Hematopoietic multipotent progenitor cell treated with erythropoietin and hydrocortisone succinate and interleukin-3 and kit ligand, for 8 days (in vitro differentiated cells): ENCODE measurements at regions not wholly inside any gene's neighbourhood (a gene's known extent, or its start where the extent isn't known, plus 50 kb on each side); places are given as distances from the start of the nearest gene placed in this dataset.

Experiments used
- DNase-seq: peaks from one replicate; pipeline ENCODE4 v3.0.0-alpha.2; 2015

- DNase-seq = no peak
These were observed 246.2 kb downstream of the HACE1 start for GRCh38 chr6:104613416-104614001.

- DNase-seq = no peak
These were observed 247.2 kb downstream of the HACE1 start for GRCh38 chr6:104612541-104612940.

GRCh38 chr6:104608101-104608500, 251.6 kb downstream of the HACE1 start:
- no peak for DNase-seq

DNA sequence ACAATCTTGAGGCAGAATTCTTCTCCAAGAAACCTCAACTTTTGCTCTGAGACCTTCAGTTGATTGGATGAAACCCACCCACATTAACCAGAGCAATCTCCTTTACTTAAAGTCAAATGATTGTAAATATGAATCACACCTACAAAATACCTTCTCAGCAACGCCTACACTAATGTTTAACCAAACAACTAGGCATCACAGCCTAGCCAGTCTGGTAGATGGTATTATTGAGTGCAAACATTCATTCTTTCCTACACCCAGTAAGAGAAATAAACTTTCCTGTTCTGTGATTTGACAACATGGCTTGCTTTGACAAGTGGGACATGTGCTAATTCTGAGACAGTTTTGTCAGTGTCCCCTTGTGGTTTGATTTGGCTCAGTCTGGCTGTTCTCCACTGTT, 252.2 kb downstream of the HACE1 start:
- DNase-seq = no peak

DNA sequence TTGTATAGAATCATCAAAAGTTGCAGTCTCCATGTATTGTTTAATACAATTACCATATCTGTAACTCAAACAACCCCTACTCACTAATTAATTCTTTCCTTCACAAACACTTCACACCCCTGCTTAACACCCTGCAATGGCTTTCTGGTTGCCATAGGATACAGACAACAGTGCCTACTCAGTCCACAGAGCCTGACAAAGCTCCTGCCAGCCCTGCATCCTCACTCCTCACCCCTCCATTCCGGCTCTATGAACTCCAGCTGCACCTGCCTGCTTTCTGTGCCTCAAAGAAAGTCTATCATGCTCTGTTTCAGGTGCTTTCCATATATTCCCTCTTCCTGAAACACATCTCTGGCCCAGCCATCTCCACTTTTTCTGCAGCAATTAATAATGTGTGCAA, 253.4 kb downstream of the HACE1 start:
- no peak for DNase-seq

- DNase-seq = no peak
These were observed 255.0 kb downstream of the HACE1 start for GRCh38 chr6:104604685-104605084.

DNA sequence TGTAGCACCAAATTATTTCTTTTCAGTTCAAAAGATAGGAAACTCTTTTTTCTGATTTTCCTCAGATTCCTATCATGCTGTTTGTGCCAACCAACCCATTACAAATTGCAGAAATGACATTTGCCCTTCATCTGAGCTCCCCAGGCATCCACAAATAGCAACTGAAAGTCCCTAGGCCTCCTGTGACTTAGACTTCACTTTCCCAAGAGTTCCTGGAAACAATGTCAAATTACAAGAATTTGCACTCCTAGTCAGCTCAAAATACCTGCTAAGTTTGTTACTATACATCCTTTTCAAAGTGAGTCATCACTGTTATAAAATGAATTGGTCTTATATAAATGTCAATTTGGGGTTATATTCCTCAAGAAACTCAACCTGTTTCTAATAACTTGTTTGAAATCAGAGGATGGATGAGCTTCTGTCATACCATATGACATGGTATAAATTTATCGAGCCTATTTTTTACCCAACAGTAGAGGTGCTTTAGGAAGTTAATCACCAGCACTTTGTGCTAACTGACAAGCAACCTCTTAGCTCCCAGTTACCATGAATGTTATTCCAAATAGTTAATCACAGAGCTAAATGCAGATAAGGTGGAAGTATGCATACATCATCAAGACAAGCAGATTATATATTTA, 256.5 kb downstream of the HACE1 start:
- DNase-seq = no peak

GRCh38 chr6:104601721-104602120, 258.0 kb downstream of the HACE1 start:
- no peak for DNase-seq

GRCh38 chr6:104601131-104601651, 258.5 kb downstream of the HACE1 start:
- DNase-seq = no peak

- no peak for DNase-seq
These were observed 259.1 kb downstream of the HACE1 start for GRCh38 chr6:104600639-104600931.

DNA sequence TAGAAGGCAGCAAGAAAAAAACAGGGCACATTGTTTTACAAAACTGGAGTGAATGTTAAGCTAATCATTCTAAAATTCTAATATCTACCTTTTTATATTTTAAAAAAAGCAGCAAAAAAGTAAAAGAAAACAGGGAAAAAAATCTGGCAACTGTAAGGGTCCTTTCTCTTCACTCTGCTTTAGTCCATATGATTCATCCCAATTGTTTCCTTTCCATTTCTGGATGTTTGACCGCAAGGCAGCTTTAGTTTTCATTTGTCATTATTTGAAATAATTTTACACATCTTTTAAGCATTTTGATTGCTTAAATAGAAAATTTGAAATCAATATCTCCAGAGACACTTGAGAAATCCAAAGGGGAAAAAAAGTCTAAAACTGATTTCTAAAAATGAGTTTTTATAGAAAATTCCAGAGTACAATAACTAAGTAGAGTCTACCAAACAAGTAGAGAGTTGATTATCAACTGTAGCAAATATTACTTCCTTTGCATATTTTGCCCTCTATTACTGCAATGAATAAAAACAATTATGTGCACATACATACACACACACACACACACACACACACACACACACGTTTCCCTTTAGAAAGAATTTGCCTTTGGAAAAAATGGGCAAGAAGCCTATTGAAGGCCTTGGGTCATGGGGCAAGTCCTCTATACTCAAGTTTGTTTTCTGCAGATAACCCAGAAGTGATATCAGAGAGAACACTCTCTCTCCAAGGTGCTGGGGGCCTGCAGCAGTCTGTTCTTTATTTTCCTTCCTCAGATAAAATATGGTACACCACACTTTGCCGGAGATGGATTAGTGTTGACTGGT, 259.7 kb downstream of the HACE1 start:
- DNase-seq = no peak

DNA sequence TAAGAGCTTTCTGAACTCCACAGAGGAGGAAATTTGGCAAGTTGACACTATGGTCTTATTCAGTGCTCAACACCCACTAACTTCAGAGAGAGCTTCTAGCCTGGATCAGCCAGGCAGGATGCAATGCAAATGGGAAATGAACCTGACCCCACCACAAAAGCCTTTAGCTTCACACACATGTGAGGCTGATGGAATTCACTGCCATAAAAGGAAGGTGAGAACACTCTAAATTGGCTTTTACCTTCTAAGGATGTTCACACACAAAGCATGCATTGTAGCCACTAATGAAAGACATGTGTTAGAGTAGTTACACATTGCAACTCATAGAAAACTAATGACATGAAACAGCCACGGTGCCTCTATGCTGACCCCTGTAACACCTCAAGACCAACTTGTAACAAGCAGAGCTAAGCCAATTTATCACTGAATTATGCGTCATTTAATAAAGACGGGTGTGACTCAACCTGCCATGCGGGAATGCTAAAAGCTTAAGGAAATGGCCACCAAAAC, 262.1 kb downstream of the HACE1 start:
- DNase-seq = no peak

DNA sequence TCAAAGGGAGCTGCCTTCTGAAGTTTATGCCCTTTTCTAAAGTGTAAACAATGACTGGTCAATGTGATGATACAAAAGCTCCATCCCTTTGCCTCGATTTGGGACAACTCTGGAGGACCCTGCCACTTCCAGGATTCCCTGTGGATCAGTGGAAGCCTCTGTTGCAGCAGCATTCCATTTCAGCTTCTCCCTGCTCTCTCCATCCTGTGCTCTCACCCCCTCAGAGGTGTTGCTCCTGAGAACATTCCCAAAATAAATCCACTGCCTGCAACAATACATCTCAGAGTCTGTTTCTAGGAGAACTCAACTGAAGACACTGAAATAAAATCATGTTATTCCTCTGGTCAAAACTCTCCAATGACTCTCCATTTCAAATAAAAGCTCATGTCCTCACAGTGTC, 263.6 kb downstream of the HACE1 start:
- DNase-seq = no peak

DNA sequence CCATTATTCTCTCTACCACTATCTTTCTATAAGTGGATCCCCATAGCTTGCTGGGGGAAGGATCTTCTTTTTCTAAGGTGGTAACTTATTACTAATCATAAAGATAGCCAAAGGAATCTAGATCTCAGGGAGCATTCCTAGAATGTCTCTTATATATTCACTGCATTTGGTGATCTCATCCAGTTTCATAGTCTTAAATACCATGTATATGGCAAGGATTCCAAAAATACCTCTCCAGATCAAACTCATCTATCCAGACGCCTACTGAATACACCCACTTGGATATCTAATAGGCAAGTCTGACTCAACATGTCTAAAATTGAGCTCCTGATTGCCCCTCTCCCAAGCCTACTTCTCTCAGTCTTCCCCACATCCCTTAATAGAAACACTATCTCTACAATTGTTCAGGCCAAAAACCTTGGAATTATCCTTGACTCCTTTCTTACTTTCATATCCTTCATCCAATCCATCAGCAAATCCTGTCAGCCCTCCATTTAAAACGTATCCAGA, 264.4 kb downstream of the HACE1 start:
- no peak for DNase-seq

DNA sequence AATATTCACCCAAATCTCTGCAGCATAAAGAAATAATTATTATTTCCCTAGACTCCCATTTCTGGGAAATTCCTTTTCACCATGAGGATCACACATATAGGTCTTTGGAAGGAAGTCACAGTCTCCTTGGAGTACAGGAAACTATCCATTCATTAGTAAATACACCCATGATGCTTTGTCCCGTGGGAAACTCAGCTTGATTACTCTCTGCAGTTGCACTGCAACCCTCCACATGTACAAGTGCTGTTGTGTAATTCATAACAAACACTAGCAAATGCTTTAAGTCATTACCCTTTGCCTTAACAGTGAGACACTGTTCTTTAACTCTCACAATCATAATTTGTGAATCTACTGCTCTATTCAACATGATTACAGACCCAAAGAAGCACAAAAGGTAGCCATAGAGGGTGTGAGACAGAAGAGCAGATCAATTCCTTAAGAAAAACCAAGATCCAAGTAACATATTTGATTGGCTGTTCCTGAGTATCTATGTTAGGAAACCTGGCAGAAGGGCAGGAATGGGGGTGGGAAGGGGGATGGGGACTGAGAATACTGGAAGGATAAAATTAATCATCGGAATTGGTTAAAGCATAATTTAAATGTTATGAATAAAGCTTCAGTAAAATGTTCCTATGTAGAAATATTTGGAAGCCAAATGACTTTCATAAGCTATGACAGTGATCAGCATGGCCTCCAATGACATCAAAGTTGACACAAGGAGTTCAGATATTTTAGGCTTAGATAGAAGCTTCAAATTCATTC, 268.0 kb downstream of the HACE1 start:
- no peak for DNase-seq

- DNase-seq = no peak
These were observed 269.8 kb downstream of the HACE1 start for GRCh38 chr6:104589940-104590339.

GRCh38 chr6:104585646-104586045, 274.1 kb downstream of the HACE1 start:
- DNase-seq = no peak

DNA sequence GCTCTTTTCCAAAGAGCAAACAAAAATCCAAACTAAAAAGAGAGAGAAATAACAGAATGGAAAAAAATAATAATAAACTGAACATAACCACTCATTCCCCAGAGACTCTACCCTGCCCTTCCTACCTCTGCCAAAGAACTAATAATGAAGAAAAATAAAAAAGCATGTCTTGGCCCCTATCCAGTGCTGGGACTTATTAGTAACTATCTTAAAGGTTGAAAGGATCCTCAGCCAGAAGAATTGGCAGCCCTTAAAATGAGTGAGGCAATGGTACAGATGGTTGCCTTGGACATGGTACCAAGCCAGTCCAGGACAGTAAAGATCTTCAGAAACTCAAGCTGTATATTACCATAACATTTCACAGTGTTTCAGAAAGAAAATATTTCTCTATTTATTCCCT, 279.3 kb downstream of the HACE1 start:
- no peak for DNase-seq

DNA sequence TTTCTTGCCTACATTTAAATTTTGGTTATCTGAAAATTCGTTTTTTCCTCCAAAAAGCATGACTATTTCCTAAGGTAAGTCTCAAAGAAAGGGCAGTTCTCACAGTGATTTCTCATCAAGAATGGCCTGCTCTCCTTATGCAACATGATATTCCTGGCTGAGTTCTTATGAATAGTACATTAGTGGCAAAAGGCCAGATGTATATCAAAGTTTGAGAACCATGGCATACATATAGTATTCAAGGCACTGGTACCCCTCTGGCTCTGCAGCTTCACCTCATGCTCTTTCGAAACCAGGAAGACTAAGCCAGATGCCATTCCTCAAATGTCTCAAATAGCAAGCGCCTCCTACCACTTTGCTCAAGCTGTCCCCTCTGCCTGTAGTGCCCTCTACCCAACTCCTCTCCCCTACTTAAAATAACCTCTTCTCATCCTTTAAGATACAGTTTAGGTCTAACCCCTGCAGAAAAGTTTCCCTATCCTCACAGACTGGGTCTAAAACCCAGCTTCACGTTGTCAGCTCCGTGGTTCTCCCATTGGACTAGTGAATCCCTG, 280.3 kb downstream of the HACE1 start:
- DNase-seq = no peak

- DNase-seq = no peak
These were observed 284.2 kb downstream of the HACE1 start for GRCh38 chr6:104575536-104575935.

DNA sequence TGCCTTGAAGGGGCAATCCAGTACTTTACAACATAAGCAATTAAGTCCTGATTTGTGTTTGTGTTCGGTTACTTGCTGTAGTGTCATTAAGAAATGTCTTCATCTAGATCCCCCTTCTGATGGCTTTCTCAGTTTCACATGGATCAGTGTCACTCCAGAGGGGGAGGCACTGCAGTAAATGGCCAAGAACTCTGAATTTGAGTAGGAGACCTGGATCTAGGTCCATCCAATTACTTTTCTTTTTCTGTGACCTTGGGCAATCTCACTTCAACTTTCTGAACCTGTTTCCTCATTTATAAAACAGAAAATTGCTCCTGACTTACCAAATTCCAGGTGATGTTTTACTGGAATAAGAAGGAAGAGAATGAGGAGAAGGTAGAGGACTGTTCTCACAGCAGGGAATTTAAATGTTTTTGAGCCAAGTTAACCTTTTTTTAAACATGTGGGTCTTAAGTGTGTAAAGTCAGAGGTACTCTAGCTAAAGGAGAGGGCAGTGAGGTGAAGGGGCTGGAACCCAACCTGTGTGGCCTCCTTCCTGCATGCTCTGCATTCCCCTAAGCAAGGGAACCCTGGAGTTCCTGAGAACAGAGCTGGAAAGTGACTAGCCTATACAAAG, 285.5 kb downstream of the HACE1 start:
- DNase-seq = no peak

DNA sequence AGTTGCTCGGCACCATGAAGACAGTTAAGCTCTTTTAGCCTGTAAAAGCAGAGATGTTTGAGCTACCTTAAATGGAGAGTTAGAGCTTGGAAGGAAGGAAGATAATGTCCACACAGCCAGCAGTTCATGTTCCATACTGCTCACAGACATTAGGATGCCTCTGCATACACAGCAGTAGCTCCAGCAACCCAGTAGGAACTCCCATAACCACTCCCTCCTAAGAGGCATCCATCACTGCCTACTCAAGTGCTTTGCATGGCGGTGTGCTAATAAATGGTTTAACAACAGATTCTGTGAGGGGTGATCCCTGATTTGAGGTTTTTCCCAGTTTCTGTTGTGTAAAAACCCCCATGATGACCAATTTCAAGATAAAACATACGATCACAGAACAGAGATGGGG, 286.4 kb downstream of the HACE1 start:
- DNase-seq = no peak
